ENCODE measurements at regions not wholly inside any gene's neighbourhood (a gene's known extent, or its start where the extent isn't known, plus 50 kb on each side); places are given as distances from the start of the nearest gene placed in this dataset.

GRCh38 chr4:115711575-115711974 lies 598.2 kb upstream of the NDST4 start:
- Histone ChIP-seq H3K9me3 (ENCODE audit: insufficient read depth, low read depth, low read length) (no peaks in the 10 kb centered on the region), H3F3A (ENCODE audit: low read depth) (no peaks in the 10 kb centered on the region), H3K4me2 (ENCODE audit: low read depth, low read length, poor library complexity, severe bottlenecking) (no peak overlapping the region), H3K9ac (ENCODE audit: low read depth, low read length, poor library complexity, severe bottlenecking) (no peak overlapping the region), H2AFZ (ENCODE audit: low read length) (no peak overlapping the region), H4K20me1 (ENCODE audit: insufficient read depth, low read length, poor library complexity, severe bottlenecking) (no peaks in the 10 kb centered on the region), H3K9me2 (replicated peaks; ENCODE audit: low read depth, low read length) (no peaks in the 10 kb centered on the region), H3K4me1 (ENCODE audit: insufficient read depth, low read length, poor library complexity, severe bottlenecking) (no peaks in the 10 kb centered on the region), H3K36me3 (ENCODE audit: insufficient read depth, low read length) (no peaks in the 10 kb centered on the region), H3K4me3 (ENCODE audit: low read length, poor library complexity, severe bottlenecking) (no peak overlapping the region), H3K79me2 (ENCODE audit: insufficient read depth, low read length) (no peaks in the 10 kb centered on the region), H3K27me3 (ENCODE audit: insufficient read depth, low read length, poor library complexity, severe bottlenecking) (no peaks in the 10 kb centered on the region)
- no peak for TF ChIP-seq EZH2phosphoT487 (IDR thresholded peaks at IDR 0.05; ENCODE audit: borderline replicate concordance)
- TF ChIP-seq CTCF (conservative IDR thresholded peaks at IDR 0.05; ENCODE audit: low read length), result no peak

- Histone ChIP-seq H3K36me3 (ENCODE audit: insufficient read depth, low read length) (no peaks in the 10 kb centered on the region), H3K79me2 (ENCODE audit: insufficient read depth, low read length) (no peaks in the 10 kb centered on the region), H3K9ac (ENCODE audit: low read depth, low read length, poor library complexity, severe bottlenecking) (no peak overlapping the region), H3K4me2 (ENCODE audit: low read depth, low read length, poor library complexity, severe bottlenecking) (no peak overlapping the region), H4K20me1 (ENCODE audit: insufficient read depth, low read length, poor library complexity, severe bottlenecking) (no peaks in the 10 kb centered on the region), H3K9me2 (replicated peaks; ENCODE audit: low read depth, low read length) (no peaks in the 10 kb centered on the region), H3K9me3 (ENCODE audit: insufficient read depth, low read depth, low read length) (no peaks in the 10 kb centered on the region), H3K27me3 (ENCODE audit: insufficient read depth, low read length, poor library complexity, severe bottlenecking) (no peaks in the 10 kb centered on the region), H2AFZ (ENCODE audit: low read length) (no peak overlapping the region), H3F3A (ENCODE audit: low read depth) (no peaks in the 10 kb centered on the region), H3K4me3 (ENCODE audit: low read length, poor library complexity, severe bottlenecking) (no peak overlapping the region), H3K4me1 (ENCODE audit: insufficient read depth, low read length, poor library complexity, severe bottlenecking) (no peaks in the 10 kb centered on the region)
- no peak for TF ChIP-seq CTCF (conservative IDR thresholded peaks at IDR 0.05; ENCODE audit: low read length)
- no peak for TF ChIP-seq EZH2phosphoT487 (IDR thresholded peaks at IDR 0.05; ENCODE audit: borderline replicate concordance)
These were observed 575.5 kb upstream of the NDST4 start for GRCh38 chr4:115688961-115689360.

GRCh38 chr4:115687052-115687755 lies 573.8 kb upstream of the NDST4 start:
- Histone ChIP-seq H3K4me1 (ENCODE audit: insufficient read depth, low read length, poor library complexity, severe bottlenecking) (no peaks in the 10 kb centered on the region), H3K9ac (ENCODE audit: low read depth, low read length, poor library complexity, severe bottlenecking) (no peak overlapping the region), H3F3A (ENCODE audit: low read depth) (no peaks in the 10 kb centered on the region), H3K9me3 (ENCODE audit: insufficient read depth, low read depth, low read length) (no peaks in the 10 kb centered on the region), H3K79me2 (ENCODE audit: insufficient read depth, low read length) (no peaks in the 10 kb centered on the region), H3K4me2 (ENCODE audit: low read depth, low read length, poor library complexity, severe bottlenecking) (no peak overlapping the region), H3K4me3 (ENCODE audit: low read length, poor library complexity, severe bottlenecking) (no peak overlapping the region), H3K36me3 (ENCODE audit: insufficient read depth, low read length) (no peaks in the 10 kb centered on the region), H2AFZ (ENCODE audit: low read length) (no peak overlapping the region), H4K20me1 (ENCODE audit: insufficient read depth, low read length, poor library complexity, severe bottlenecking) (no peaks in the 10 kb centered on the region), H3K9me2 (replicated peaks; ENCODE audit: low read depth, low read length) (no peaks in the 10 kb centered on the region), H3K27me3 (ENCODE audit: insufficient read depth, low read length, poor library complexity, severe bottlenecking) (no peaks in the 10 kb centered on the region)
- TF ChIP-seq EZH2phosphoT487 (IDR thresholded peaks at IDR 0.05; ENCODE audit: borderline replicate concordance) (no peak), CTCF (conservative IDR thresholded peaks at IDR 0.05; ENCODE audit: low read length) (no peak)
